Hypothalamus (tissue), 51 donors: ENCODE measurements at regions not wholly inside any gene's neighbourhood (a gene's known extent, or its start where the extent isn't known, plus 50 kb on each side); places are given as distances from the start of the nearest gene placed in this dataset.
"Not testable (repeated sequence)": the region's sequence is repeated elsewhere in the genome, so short reads cannot be mapped to it uniquely, and the experiment has no call there.

Experiments
- DNase-seq, 51 donors: peaks; one replicate each; lab custom pipeline; 2025; lab: John Stamatoyannopoulos, UW

GRCh38 chr6:74451953-74452352 lies 753.9 kb downstream of the COL12A1 start:
- DNase-seq, result no peak

DNA sequence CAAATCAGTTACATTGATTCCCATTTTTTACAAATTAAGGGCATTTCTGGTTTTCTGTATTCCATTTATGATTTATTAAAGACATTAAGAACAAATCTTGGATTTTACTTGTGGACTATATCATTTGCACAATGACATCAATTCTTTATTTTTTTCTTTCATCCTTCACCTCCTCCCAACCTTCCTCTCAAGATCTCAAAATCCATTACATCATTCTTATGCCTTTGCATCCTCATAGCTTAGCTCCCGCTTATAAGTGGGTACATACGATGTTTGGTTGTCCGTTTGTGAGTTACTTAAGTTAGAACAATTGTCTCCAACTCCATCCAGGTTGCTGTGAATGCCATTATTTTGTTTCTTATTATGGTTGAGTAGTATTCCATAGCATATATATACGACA lies 752.8 kb downstream of the CD109 start:
- DNase-seq, result no peak

- DNase-seq, result peak in 1 of 51 donors; percentile 2
Measured at GRCh38 chr6:74447013-74447412, 751.0 kb downstream of the CD109 start.

- DNase-seq, result no peak
Measured at GRCh38 chr6:74439123-74439811, 743.3 kb downstream of the CD109 start.

GRCh38 chr6:74438395-74438794 lies 742.4 kb downstream of the CD109 start:
- not testable (repeated sequence) for DNase-seq

DNA sequence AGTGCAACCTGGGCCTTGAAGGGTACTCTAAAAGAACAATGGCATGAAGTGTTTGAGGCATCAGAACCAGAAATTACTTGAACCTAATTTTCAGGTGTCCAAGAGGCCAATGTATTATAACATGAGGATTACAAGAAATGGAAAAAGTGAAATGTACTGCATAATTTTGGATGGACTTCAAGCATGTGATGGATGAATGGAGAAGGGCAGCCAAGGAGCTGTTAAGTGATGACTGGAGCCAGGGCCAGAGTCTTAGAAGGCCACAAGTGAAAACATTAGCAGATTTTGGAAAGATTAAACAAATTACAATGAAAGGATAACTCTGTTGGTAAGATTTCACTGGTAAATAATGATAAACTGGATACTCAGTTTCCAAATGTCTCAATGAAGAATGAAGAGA lies 738.2 kb downstream of the CD109 start:
- DNase-seq, result no peak

- DNase-seq, result no peak
Measured at GRCh38 chr6:74431873-74432580, 736.0 kb downstream of the CD109 start.

DNA sequence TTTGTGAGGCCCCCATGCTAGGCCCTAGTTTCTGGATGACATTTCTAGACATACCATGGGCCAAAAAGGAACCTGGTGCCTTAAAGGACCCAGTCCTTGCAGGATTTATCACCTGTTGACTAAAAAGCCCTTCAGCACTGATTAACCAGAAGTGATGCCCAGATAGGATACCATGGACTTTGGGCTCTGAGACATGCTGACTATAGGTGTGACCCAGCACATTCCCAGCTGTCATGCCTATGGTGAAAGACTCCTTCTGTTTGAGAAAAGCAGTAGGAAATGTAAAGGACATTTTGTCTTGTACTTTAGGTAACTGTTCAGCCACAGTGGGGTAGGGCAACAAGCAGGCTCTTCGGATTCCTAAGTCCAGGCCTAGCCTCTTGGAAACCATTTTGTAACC lies 724.2 kb downstream of the CD109 start:
- no peak for DNase-seq

DNA sequence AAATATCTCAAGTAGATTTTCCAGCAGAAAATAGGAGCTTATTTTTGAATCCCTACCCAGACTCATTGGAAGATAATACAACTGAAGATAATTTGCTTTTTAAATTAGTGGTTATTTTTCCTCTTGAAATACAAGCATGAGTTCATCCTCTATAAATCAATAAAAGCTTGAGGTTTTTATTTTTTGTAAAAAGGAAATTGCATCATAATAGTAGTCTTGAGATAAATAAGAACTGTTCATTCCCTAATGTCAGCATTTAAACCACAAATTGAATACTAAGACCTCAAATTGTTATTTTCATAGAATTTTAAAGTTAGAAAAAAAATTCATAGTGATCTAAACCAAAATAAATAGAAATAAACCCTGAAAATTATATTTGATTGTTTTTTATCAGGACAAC lies 719.1 kb downstream of the CD109 start:
- no peak for DNase-seq

- no peak for DNase-seq
Measured at GRCh38 chr6:74410630-74411029, 714.6 kb downstream of the CD109 start.

- no peak for DNase-seq
Measured at GRCh38 chr6:74409447-74409846, 713.4 kb downstream of the CD109 start.

DNA sequence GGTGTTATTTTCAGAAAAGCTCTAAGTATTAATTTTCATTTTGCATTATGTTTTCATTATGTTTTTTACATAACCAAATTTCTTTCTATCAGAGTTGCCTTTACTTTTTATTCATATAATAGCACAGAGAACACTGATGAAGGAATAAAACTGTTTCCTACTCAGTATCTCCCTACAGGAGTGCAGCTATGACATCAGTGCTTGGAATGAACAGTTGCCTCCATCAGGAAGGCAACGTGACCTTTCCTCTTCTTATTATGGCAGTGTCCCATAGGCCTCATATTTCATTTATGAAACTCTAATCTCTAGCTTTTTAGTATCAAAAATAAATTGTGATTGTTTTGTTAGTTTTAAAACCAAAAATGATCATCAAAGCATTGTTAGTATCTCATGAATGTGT lies 712.8 kb downstream of the CD109 start:
- no peak for DNase-seq

DNA sequence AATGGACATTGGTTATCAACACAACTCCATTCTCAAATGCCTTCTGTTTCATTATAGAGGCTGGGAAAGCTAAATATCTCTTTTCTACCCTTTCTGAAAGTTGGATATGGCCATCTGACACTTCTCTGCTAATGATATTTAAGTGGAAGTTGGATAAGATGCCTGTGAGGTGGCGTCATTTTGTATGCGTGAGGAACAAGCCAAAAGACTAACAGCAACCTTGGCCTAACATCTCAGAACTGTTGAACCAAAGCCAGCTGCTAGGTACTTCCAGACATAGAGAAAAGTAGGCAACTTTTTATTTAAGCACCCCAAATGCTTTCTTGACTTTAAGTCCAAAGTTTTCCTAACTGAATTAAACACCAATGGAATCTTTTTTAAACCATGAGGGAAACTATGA lies 708.4 kb downstream of the CD109 start:
- no peak for DNase-seq

GRCh38 chr6:74402781-74403180 lies 706.8 kb downstream of the CD109 start:
- DNase-seq, result no peak

GRCh38 chr6:74378437-74378836 lies 682.4 kb downstream of the CD109 start:
- not testable (repeated sequence) for DNase-seq

GRCh38 chr6:74369556-74369993 lies 673.6 kb downstream of the CD109 start:
- DNase-seq, result peak in 1 of 51 donors; percentile 0

GRCh38 chr6:74368746-74369145 lies 672.7 kb downstream of the CD109 start:
- DNase-seq, result no peak

GRCh38 chr6:74366634-74367033 lies 670.6 kb downstream of the CD109 start:
- no peak for DNase-seq

- no peak for DNase-seq
Measured at GRCh38 chr6:74362391-74362790, 666.4 kb downstream of the CD109 start.

GRCh38 chr6:74357321-74357720 lies 661.3 kb downstream of the CD109 start:
- no peak for DNase-seq

DNA sequence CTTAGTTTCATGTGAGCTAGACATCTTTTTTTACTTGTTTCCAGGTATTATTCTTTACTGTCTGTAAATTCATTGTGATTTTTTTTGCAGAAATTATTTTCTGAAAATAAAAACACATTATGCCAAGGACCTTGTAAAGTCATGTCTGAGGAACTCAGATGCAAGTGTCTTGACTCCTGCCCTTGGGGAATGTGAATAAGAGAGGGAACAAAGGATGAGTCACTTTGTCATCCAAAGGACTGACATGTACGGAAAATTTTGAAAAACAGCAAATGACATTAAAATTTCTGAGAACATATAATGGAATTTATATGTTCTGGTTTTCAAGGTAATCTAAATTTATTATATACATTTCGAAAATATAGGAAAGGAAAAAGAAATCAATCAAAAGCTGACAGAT lies 660.4 kb downstream of the CD109 start:
- DNase-seq, result no peak

DNA sequence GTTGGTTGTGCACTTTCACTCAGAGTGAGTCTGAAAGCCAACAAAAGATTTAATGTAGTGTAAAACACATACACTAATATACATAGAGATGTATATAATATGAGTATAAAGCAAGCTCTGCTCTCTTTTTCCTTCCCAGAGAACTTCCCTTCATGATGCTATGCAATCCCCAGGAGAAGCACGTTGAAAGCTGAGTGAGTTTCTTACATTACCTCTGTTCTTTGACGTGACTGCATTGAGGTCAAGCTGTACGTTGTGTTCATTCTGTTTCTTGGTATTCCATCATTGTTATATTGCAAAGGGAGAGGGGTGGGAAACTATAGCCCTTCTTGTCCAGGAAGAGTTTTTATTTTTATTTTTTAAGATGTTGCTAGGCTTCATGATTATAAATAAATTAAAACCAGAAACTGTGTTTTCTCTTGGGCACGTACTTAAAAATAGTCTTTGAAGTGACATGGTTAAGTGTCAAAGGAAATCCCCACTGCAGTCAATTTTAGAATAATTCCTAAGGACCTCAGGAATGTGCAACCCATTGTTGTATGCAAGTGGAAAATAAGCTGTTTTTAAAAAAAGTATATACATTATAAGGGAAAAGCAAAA lies 651.0 kb downstream of the CD109 start:
- DNase-seq, result no peak
